ENCODE measurements at regions not wholly inside any gene's neighbourhood (a gene's known extent, or its start where the extent isn't known, plus 50 kb on each side); places are given as distances from the start of the nearest gene placed in this dataset.

GRCh38 chr2:103284750-103285149, 522.9 kb downstream of the TMEM182 start:
- DNase-seq (ENCODE audit: low read depth), result no peak

GRCh38 chr2:103285354-103285753, 523.5 kb downstream of the TMEM182 start:
- DNase-seq (ENCODE audit: low read depth), result no peak

DNA sequence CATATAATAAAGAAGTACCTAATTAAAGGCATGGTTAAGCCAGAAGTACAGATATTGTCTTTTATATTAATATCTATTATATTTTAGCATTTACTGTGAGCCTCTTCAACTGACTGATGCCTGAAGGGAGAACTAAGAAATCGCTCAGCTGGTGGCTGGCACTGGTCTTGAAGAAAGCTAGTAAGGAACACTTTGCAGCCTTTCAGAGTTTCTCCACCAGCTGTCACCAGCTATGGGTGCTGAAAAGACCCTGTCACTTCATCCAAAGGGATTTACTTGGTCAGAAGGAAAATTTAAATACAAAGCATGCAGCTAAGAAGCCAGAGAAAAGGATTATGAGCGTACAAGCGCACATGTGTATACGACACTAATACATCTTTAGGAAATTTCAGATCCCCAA, 525.9 kb downstream of the TMEM182 start:
- no peak for DNase-seq (ENCODE audit: low read depth)

DNA sequence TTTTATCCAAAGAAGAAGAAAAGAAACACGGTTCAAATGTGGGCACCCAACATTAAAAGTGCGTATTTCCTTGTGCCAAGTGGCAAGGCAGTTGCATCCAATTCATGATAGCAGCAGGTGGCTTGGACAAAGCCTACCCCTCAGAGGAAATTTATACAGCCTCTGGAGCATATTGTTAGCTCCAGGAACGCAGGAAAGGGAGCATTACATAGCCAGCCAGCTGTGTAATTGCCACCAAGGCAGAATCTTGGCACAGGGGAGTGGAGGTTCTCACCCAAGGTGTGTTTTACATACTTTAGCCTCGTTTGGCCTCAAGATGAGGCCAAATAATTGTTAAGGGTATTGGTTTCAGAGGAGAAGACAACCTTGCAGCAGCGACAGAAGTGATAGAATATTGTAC, 526.9 kb downstream of the TMEM182 start:
- no peak for DNase-seq (ENCODE audit: low read depth)

DNA sequence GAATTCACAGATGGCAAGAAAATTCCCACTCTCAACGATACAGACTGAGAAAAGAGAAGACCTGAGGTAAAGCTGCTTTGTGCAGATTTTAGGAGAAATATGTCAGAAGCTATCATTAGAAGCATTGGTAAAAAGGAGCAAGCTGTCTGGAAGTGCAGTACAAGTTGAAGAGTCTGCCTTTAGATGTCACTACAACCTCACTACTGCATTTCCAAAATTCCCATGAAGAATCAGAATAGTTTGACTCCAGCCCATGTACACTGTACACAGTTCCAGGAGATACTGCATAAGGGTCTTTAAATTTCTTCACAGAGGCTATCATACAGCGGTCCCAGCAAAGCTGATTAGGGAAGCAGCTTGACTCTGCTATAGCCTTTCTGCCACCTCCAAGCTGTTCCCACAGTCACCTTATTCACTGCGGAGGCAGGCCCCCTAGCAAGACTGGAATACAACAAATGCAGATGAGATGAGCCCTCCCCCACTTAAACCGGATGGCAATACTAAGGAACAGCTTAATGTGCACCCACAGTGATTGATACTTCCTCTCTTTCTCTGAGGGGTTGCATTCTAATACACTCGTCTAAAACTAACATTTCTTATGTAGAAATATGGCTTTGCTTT, 527.4 kb downstream of the TMEM182 start:
- no peak for DNase-seq (ENCODE audit: low read depth)

GRCh38 chr2:103292573-103292972, 530.7 kb downstream of the TMEM182 start:
- DNase-seq (ENCODE audit: low read depth), result no peak

- no peak for DNase-seq (ENCODE audit: low read depth)
Observed at GRCh38 chr2:103293067-103293741, 531.4 kb downstream of the TMEM182 start.

DNA sequence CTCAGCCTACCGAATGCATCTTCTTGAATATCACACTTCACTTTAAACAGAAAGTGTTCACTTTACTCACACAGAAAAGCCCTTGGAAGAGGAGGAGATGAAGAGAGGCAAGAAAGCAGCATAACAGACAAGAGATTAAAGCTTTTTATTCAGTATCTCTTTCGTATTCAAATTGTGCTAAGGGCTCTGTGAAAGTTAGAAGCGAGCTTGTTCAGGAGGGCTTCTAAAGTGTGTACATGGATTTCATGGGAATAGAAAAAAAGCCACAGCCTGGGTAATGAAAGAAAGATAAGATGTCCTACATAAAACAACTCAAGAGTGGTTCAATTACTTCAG, 531.9 kb downstream of the TMEM182 start:
- no peak for DNase-seq (ENCODE audit: low read depth)

GRCh38 chr2:103294420-103294819, 532.6 kb downstream of the TMEM182 start:
- DNase-seq (ENCODE audit: low read depth), result no peak

DNA sequence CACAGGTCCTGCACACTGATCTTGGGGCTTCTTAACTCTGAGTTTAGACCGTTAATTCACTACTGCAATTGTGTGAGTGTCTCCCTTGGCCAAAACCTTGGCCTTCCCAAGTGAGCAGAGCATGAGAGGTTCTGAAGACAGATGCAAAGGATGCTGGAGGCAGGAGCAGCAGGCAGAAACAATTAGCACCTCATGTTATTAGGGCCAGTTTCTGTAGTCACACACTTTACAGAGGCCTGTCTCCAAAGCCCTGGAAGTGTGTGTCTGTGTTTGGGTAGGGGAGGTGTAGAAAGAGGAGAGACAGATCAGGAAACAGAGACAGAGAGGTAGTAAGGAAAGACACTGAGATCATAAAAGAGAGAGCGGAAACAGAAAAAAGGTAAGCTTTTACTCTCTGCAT, 533.8 kb downstream of the TMEM182 start:
- DNase-seq (ENCODE audit: low read depth), result no peak

DNA sequence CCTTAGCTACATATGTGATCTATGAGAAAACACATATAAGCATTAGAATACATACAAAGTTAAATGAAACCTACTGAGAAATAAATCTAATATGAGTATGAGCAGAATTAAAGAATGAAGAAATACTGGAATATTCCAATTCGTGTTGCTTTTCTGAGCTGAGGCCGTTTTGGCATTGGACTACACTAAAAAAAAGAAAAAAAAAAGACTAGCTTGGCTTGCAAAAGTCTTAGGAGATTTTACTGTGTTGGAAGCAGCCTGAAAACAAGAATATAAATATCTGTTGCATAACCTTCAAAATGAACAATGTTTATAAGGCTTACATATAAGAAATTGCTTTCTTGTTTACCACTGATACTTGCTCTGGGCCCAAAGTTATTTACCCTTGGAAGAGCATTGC, 562.8 kb downstream of the TMEM182 start:
- no peak for DNase-seq (ENCODE audit: low read depth)

DNA sequence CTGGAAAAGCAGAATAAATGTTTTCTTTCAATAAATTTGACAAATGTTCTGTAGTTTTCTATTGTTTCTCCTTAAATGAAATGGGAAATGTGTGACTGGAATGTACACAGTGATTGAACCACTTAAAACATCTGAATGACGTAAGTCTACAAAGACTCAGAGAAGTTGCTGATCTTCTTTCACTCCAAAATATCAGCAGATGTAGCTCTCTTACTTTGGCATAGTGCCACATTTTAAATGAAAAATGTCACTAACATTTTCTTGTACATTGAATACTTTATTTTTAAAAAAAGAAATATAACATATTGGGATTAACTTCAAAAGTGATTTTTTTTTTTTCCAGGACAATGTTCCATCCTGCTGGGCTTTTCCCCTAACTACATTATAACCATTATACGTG, 565.6 kb downstream of the TMEM182 start:
- no peak for DNase-seq (ENCODE audit: low read depth)

DNA sequence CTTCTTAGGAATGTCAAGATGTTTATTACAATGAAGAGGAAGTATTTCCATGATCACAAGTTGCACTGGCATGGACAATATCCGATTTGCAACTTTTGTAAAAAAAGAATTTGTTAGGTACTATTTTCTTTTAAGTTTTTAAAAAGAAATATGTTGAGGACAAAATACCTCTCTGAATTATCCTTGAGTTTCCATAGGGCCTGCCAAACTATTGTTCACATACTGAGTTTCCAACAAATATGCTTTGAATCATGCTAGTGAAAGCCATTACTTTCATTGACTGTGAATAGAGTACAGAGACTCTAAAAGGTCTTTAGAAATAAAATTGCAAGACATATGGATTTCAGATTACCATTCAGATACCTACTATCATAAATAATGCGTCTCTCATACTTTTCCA, 566.1 kb downstream of the TMEM182 start:
- DNase-seq (ENCODE audit: low read depth), result no peak

DNA sequence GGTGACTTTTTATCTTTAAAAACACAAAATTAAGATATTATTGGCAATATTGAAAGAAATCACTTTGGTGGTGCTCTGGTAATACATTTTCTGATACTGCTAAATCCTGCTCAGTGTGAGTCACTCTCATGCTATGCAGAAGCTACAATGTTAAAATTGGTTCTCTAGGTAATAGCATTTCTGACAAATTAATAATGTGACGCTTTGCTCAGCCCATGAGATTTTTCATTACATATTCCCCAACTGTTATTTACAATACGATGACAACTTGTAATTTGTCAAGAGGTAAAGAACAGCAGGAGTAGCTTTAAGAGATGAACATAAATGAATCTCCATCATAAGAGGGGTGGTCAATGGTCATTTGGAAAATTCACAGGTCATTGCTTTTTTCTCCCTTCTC, 573.6 kb downstream of the TMEM182 start:
- DNase-seq (ENCODE audit: low read depth), result no peak

GRCh38 chr2:103338819-103339218, 577.0 kb downstream of the TMEM182 start:
- DNase-seq (ENCODE audit: low read depth), result no peak

GRCh38 chr2:103346780-103347179, 584.9 kb downstream of the TMEM182 start:
- DNase-seq (ENCODE audit: low read depth), result no peak

DNA sequence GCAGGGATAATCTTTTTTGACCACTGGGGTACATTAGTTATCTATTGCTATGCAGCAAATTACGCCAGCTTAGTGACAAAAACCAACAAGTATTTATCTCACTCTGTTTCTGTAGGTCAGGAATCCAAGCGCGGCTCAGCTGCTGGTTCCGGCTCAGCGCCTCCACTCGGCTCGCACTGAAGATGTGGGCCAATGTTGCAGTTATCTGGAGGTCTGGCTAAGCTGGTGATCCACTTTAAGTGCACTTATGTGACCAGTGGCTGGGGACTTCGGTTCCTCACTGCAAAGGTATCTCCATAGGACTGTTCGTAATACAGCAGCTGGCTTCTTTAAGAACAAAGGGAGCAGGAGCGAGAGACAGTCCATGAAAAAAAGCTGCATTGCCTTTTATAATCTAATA, 591.9 kb downstream of the TMEM182 start:
- no peak for DNase-seq (ENCODE audit: low read depth)

GRCh38 chr2:103355287-103355686, 593.5 kb downstream of the TMEM182 start:
- no peak for DNase-seq (ENCODE audit: low read depth)

- no peak for DNase-seq (ENCODE audit: low read depth)
Observed at GRCh38 chr2:103361712-103362111, 599.9 kb downstream of the TMEM182 start.

GRCh38 chr2:103363639-103364038, 601.8 kb downstream of the TMEM182 start:
- no peak for DNase-seq (ENCODE audit: low read depth)

DNA sequence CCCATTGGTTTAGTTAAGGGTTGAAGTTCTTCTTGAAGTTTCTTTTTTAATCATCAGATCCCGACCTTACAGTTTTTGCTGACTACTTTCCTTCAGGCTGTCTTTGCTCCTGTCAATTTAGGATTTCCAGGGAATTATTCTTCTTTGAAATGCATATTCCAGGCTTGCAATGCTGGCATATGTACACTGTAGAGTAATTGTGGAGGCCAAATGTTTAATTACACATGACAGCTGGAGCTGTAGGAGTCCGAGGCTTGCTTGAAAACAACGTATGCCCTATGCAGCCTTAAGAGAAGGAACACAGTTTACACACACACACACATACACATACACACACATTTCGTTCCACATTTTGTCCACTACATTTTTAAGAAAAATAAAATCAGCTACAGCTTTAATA, 602.3 kb downstream of the TMEM182 start:
- no peak for DNase-seq (ENCODE audit: low read depth)

- DNase-seq (ENCODE audit: low read depth), result no peak
Observed at GRCh38 chr2:103365071-103365470, 603.2 kb downstream of the TMEM182 start.

DNA sequence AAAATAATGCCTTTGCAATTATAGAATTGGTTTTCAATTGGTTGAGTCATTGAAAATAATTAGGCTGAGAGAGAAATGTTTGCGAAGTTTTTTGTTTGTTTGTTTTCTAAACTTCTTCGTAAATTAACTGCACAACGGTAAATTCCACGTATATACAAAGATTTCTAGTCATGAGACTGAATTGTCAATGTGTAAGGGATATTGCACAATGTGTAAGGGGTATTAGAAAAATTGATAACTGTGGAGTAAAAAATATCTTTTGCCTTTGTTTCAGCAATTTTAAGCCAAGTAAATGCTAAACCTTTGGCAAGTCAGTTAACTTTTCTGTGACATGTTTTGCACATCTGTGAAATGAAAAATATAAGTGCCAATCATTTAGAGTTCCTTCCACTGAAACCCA, 606.0 kb downstream of the TMEM182 start:
- no peak for DNase-seq (ENCODE audit: low read depth)

GRCh38 chr2:103383541-103383940, 621.7 kb downstream of the TMEM182 start:
- DNase-seq (ENCODE audit: low read depth), result no peak
